ENCODE measurements at regions not wholly inside any gene's neighbourhood (a gene's known extent, or its start where the extent isn't known, plus 50 kb on each side); places are given as distances from the start of the nearest gene placed in this dataset.

DNA sequence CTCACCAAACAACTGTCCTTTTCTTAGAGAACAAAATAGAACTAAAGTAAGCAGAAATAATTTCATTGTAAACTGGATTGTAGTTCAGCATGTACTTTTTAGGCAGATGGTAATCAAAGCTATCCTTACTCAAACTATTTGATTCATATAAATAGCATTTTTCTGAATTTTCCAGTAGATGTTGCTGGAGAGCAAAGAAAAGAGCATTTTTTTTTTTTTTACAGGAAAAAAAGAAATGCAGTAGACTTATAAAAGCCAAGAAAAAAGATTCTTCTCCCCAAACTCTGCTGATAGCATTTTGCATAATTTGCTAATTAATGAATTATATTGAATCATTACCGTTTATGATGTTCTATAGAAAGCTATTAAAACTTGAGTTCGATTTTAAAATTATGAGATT is 715.3 kb upstream of the WWC1 start:
- Histone ChIP-seq H3K4me1 (ENCODE audit: insufficient read depth, low read length, poor library complexity, severe bottlenecking) (no peaks in the 10 kb centered on the region), H3K4me2 (ENCODE audit: low read length) (no peak overlapping the region), H3K79me2 (ENCODE audit: insufficient read depth, low read depth, low read length) (no peaks in the 10 kb centered on the region), H3K27ac (ENCODE audit: low read depth, low read length, poor library complexity, severe bottlenecking) (no peak overlapping the region), H4K20me1 (ENCODE audit: insufficient read depth, low read length) (no peaks in the 10 kb centered on the region), H3K9me3 (ENCODE audit: low read length) (no peaks in the 10 kb centered on the region), H3K9me2 (ENCODE audit: insufficient read depth, low read length) (no peaks in the 10 kb centered on the region), H3K36me3 (ENCODE audit: insufficient read depth, low read length) (no peaks in the 10 kb centered on the region), H2AFZ (ENCODE audit: low read length) (no peak overlapping the region), H3K4me3 (ENCODE audit: low read depth, low read length, poor library complexity, severe bottlenecking) (no peak overlapping the region)
- TF ChIP-seq, protein P1, sequence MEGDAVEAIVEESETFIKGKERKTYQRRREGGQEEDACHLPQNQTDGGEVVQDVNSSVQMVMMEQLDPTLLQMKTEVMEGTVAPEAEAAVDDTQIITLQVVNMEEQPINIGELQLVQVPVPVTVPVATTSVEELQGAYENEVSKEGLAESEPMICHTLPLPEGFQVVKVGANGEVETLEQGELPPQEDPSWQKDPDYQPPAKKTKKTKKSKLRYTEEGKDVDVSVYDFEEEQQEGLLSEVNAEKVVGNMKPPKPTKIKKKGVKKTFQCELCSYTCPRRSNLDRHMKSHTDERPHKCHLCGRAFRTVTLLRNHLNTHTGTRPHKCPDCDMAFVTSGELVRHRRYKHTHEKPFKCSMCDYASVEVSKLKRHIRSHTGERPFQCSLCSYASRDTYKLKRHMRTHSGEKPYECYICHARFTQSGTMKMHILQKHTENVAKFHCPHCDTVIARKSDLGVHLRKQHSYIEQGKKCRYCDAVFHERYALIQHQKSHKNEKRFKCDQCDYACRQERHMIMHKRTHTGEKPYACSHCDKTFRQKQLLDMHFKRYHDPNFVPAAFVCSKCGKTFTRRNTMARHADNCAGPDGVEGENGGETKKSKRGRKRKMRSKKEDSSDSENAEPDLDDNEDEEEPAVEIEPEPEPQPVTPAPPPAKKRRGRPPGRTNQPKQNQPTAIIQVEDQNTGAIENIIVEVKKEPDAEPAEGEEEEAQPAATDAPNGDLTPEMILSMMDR (conservative IDR thresholded peaks at IDR 0.05; ENCODE audit: low read length), result no peak
- no peak for TF ChIP-seq EZH2phosphoT487 (IDR thresholded peaks at IDR 0.05; ENCODE audit: borderline replicate concordance, low read depth, low read length)
- BruUV-seq (replicated peaks), result no TSS peak
- no peak for DNase-seq (ENCODE audit: low spot score)
- intact Hi-C loops (cut with micrococcal nuclease; ENCODE audit: unreplicated experiment), result no loop called here
- CTCF ChIA-PET (ENCODE audit: unreplicated experiment), result no interaction called here
- POLR2A ChIA-PET, result no interaction called here

DNA sequence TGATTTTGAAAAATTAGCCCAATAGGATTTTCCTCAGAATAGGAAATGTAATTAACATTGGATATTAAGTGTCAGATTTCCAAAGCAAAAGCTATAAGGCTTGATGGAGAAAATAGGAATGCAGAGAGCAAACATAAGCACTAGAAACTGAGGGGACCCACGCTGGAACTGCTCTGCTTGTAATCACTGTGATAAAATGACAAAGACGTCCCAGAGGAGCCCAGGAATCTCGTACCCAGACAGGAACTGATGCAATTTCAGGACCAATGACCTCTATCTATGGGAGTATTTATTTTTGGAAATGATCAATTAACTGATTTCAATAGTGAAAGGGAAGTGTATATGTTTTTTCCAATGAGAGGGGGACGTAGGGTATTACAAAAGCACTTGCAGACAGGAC is 714.5 kb upstream of the WWC1 start:
- CTCF ChIA-PET (ENCODE audit: unreplicated experiment), result no interaction called here
- H3K4me2 ChIP-seq (ENCODE audit: low read length), result no peak overlapping the region

DNA sequence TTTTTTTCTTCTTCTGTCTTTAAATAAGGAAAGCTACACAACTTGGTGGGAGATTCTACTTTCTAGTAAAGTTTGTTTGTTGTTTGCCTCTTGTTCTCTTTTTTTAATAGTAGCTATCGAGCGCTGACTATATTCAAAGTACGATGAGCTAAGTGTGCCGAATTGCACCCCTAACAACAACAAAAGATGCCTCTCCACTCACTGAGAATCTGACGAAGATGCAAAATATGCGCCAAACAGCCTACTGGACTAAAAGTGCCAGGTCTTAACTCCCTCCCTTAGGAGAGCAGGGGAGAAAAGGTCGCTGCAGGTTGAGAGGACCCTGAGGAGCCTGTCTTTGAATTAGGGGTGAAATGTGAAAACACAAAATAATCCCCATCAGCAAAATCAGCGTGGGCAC is 713.8 kb upstream of the WWC1 start:
- intact Hi-C loops (cut with micrococcal nuclease; ENCODE audit: unreplicated experiment), result no loop called here
- no peaks in the 10 kb centered on the region for H3K9me3 ChIP-seq (ENCODE audit: low read length)
- H3K4me3 ChIP-seq (ENCODE audit: low read depth, low read length, poor library complexity, severe bottlenecking), result no peak overlapping the region
- H3K4me2 ChIP-seq (ENCODE audit: low read length), result no peak overlapping the region
- no peak overlapping the region for H2AFZ ChIP-seq (ENCODE audit: low read length)
- no peak for DNase-seq (ENCODE audit: low spot score)
- no peak overlapping the region for H3K27ac ChIP-seq (ENCODE audit: low read depth, low read length, poor library complexity, severe bottlenecking)
- TF ChIP-seq, protein P1 (conservative IDR thresholded peaks at IDR 0.05; ENCODE audit: low read length), result no peak
- no peak for TF ChIP-seq EZH2phosphoT487 (IDR thresholded peaks at IDR 0.05; ENCODE audit: borderline replicate concordance, low read depth, low read length)
- H4K20me1 ChIP-seq (ENCODE audit: insufficient read depth, low read length), result no peaks in the 10 kb centered on the region
- H3K36me3 ChIP-seq (ENCODE audit: insufficient read depth, low read length), result no peaks in the 10 kb centered on the region
- H3K9me2 ChIP-seq (ENCODE audit: insufficient read depth, low read length), result no peaks in the 10 kb centered on the region
- ChIA-PET POLR2A (interaction anchor here (0.5 to 0.8 kb wide), 3 partner anchors 50 to 304 kb away, joined by 4 to 7 read pairs (median 6); no protein-coding TSS in a partner anchor), CTCF (ENCODE audit: unreplicated experiment) (no interaction called here)
- H3K79me2 ChIP-seq (ENCODE audit: insufficient read depth, low read depth, low read length), result no peaks in the 10 kb centered on the region
- no TSS peak for BruUV-seq (replicated peaks)
- H3K4me1 ChIP-seq (ENCODE audit: insufficient read depth, low read length, poor library complexity, severe bottlenecking), result no peaks in the 10 kb centered on the region

More for the DNA sequence above, 714.5 kb upstream of the WWC1 start:
- no peaks in the 10 kb centered on the region for H3K36me3 ChIP-seq (ENCODE audit: insufficient read depth, low read length)
- DNase-seq (ENCODE audit: low spot score), result no peak
- no peak overlapping the region for H3K27ac ChIP-seq (ENCODE audit: low read depth, low read length, poor library complexity, severe bottlenecking)
- H4K20me1 ChIP-seq (ENCODE audit: insufficient read depth, low read length), result no peaks in the 10 kb centered on the region
- intact Hi-C loops (cut with micrococcal nuclease; ENCODE audit: unreplicated experiment), result no loop called here
- no peaks in the 10 kb centered on the region for H3K79me2 ChIP-seq (ENCODE audit: insufficient read depth, low read depth, low read length)
- no peaks in the 10 kb centered on the region for H3K9me3 ChIP-seq (ENCODE audit: low read length)
- H3K4me3 ChIP-seq (ENCODE audit: low read depth, low read length, poor library complexity, severe bottlenecking), result no peak overlapping the region
- POLR2A ChIA-PET, result interaction anchor here (0.5 kb wide), 1 partner anchor 265 kb away, joined by 7 read pairs; no protein-coding TSS in a partner anchor
- no peaks in the 10 kb centered on the region for H3K4me1 ChIP-seq (ENCODE audit: insufficient read depth, low read length, poor library complexity, severe bottlenecking)
- TF ChIP-seq, protein P1 (conservative IDR thresholded peaks at IDR 0.05; ENCODE audit: low read length), result no peak
- TF ChIP-seq EZH2phosphoT487 (IDR thresholded peaks at IDR 0.05; ENCODE audit: borderline replicate concordance, low read depth, low read length), result no peak
- no TSS peak for BruUV-seq (replicated peaks)
- no peaks in the 10 kb centered on the region for H3K9me2 ChIP-seq (ENCODE audit: insufficient read depth, low read length)
- H2AFZ ChIP-seq (ENCODE audit: low read length), result no peak overlapping the region
